ENCODE measurements at regions not wholly inside any gene's neighbourhood (a gene's known extent, or its start where the extent isn't known, plus 50 kb on each side); places are given as distances from the start of the nearest gene placed in this dataset.

GRCh38 chr9:80059191-80059590 lies 487.4 kb downstream of the TLE4 start:
- ATAC-seq = no peak
- DNase-seq = no peak
- WGBS, 2 donors = 33 to 39% methylated on average over 6 of the region's 6 CpGs
- no peak for TF ChIP-seq POLR2A (IDR thresholded peaks at IDR 0.05)
- no peak for TF ChIP-seq CTCF (IDR thresholded peaks at IDR 0.05)
- Histone ChIP-seq H3K27me3 (no peaks in the 10 kb centered on the region), H3K4me1 (no peaks in the 10 kb centered on the region), H3K9me3 (no peaks in the 10 kb centered on the region), H3K36me3 (replicated peaks in 1 of 2; ENCODE audit: insufficient read depth in 1 of 2, low read depth in 2 of 2) (no peaks in the 10 kb centered on the region), H3K4me3 (no peak overlapping the region), H3K27ac (no peak overlapping the region)
- intact Hi-C loops (cut with DNase I) = no loop called here

- intact Hi-C loops (cut with DNase I) = no loop called here
- TF ChIP-seq CTCF (IDR thresholded peaks at IDR 0.05) (no peak), POLR2A (IDR thresholded peaks at IDR 0.05) (no peak)
- H3K4me1 ChIP-seq = no peaks in the 10 kb centered on the region
- H3K36me3 ChIP-seq (replicated peaks in 1 of 2; ENCODE audit: insufficient read depth in 1 of 2, low read depth in 2 of 2) = no peaks in the 10 kb centered on the region
- H3K27ac ChIP-seq = no peak overlapping the region
- ATAC-seq (no peak), DNase-seq (no peak)
- H3K9me3 ChIP-seq = peaks cover 0 to 7% (median 0%) of the 10 kb centered on the region in 3 donors
- no peaks in the 10 kb centered on the region for H3K27me3 ChIP-seq
- H3K4me3 ChIP-seq = no peak overlapping the region
- WGBS, 2 donors = 61 to 68% methylated on average over 1 of the region's 1 CpG
Observed at GRCh38 chr9:80052830-80053229, 481.1 kb downstream of the TLE4 start.

GRCh38 chr9:80049096-80049782 lies 477.5 kb downstream of the TLE4 start:
- intact Hi-C loops (cut with DNase I) = no loop called here
- Histone ChIP-seq H3K36me3 (replicated peaks in 1 of 2; ENCODE audit: insufficient read depth in 1 of 2, low read depth in 2 of 2) (no peaks in the 10 kb centered on the region), H3K27ac (no peak overlapping the region), H3K9me3 (peaks cover 0 to 7% (median 0%) of the 10 kb centered on the region in 3 donors), H3K4me3 (no peak overlapping the region), H3K27me3 (no peaks in the 10 kb centered on the region), H3K4me1 (no peaks in the 10 kb centered on the region)
- no peak for DNase-seq
- ATAC-seq = no peak
- TF ChIP-seq POLR2A (IDR thresholded peaks at IDR 0.05) (no peak), CTCF (IDR thresholded peaks at IDR 0.05) (no peak)
- 66% methylated on average over 2 of the region's 2 CpGs for WGBS, 2 donors

- no peak for TF ChIP-seq POLR2A (IDR thresholded peaks at IDR 0.05)
- TF ChIP-seq CTCF (IDR thresholded peaks at IDR 0.05) = no peak
- WGBS, 2 donors = 63 to 75% methylated on average over 2 of the region's 2 CpGs
Observed at GRCh38 chr9:80046481-80046880, 474.7 kb downstream of the TLE4 start.

GRCh38 chr9:80041821-80042220 lies 470.1 kb downstream of the TLE4 start:
- Histone ChIP-seq H3K27ac (no peak overlapping the region), H3K36me3 (replicated peaks in 1 of 2; ENCODE audit: insufficient read depth in 1 of 2, low read depth in 2 of 2) (no peaks in the 10 kb centered on the region), H3K9me3 (no peaks in the 10 kb centered on the region), H3K4me3 (no peak overlapping the region), H3K27me3 (no peaks in the 10 kb centered on the region), H3K4me1 (no peaks in the 10 kb centered on the region)
- DNase-seq (no peak), ATAC-seq (no peak)
- TF ChIP-seq CTCF (IDR thresholded peaks at IDR 0.05) (no peak), POLR2A (IDR thresholded peaks at IDR 0.05) (no peak)
- WGBS, 2 donors = 76% methylated on average over 4 of the region's 4 CpGs
- intact Hi-C loops (cut with DNase I) = no loop called here

More at GRCh38 chr9:80046481-80046880, 474.7 kb downstream of the TLE4 start:
- Histone ChIP-seq H3K9me3 (peaks cover 0 to under 1% (median 0%) of the 10 kb centered on the region in 3 donors), H3K36me3 (replicated peaks in 1 of 2; ENCODE audit: insufficient read depth in 1 of 2, low read depth in 2 of 2) (no peaks in the 10 kb centered on the region), H3K27me3 (no peaks in the 10 kb centered on the region), H3K4me1 (no peaks in the 10 kb centered on the region), H3K4me3 (no peak overlapping the region), H3K27ac (no peak overlapping the region)
- DNase-seq = no peak
- ATAC-seq = no peak
- intact Hi-C loops (cut with DNase I) = no loop called here

Measured in body of pancreas (tissue), 4 donors.